Keratinocyte (primary cell): ENCODE measurements at regions not wholly inside any gene's neighbourhood (a gene's known extent, or its start where the extent isn't known, plus 50 kb on each side); places are given as distances from the start of the nearest gene placed in this dataset.

Source experiments
- DNase-seq: peaks from one replicate; pipeline ENCODE4 v3.0.0-alpha.2; 2011; ENCODE audit warnings: low read depth, missing footprints, low spot score
- FAIRE-seq: peaks from 2 replicates; lab custom pipeline; 2011; peaks lifted over from hg19 to GRCh38; lab: Jason Lieb, UNC
- H2AFZ ChIP-seq: 2 replicates; pipeline ENCODE4 v1.6.0; 2012; ENCODE audit warnings: low read length, control low read depth, inconsistent platforms; ENCODE audit not compliant: control insufficient read depth
- H3K27ac ChIP-seq: 2 replicates; pipeline ENCODE4 v1.5.1; 2011; ENCODE audit warnings: low read length; ENCODE audit not compliant: control insufficient read depth, insufficient read depth
- H3K27me3 ChIP-seq: 3 replicates; pipeline ENCODE4 v1.6.0; 2011; ENCODE audit warnings: low read length; ENCODE audit not compliant: control insufficient read depth, insufficient read depth; ENCODE audit errors: extremely low read depth
- H3K36me3 ChIP-seq, 2 experiments: 2 replicates in 1 of 2; 3 replicates in 1 of 2; pipeline ENCODE4 v1.5.1; 2011; ENCODE audit warnings: low read length in 2 of 2, mild to moderate bottlenecking in 1 of 2; ENCODE audit not compliant: control insufficient read depth in 2 of 2, insufficient read depth in 2 of 2; ENCODE audit errors: extremely low read depth in 1 of 2
- H3K4me1 ChIP-seq: 3 replicates; pipeline ENCODE4 v1.5.1; 2011; ENCODE audit warnings: low read length; ENCODE audit not compliant: control insufficient read depth, insufficient read depth; ENCODE audit errors: extremely low read depth
- H3K4me2 ChIP-seq: 3 replicates; pipeline ENCODE4 v1.6.0; 2011; ENCODE audit warnings: low read depth, low read length; ENCODE audit not compliant: control insufficient read depth, insufficient read depth; ENCODE audit errors: extremely low read depth
- H3K4me3 ChIP-seq, 3 experiments: fragments of 200-600 bp in 1 of 3; sonication (generic) in 1 of 3; 2 replicates in 2 of 3; 3 replicates in 1 of 3; pipeline ENCODE4 v1.5.1; 2011 to 2016; ENCODE audit warnings: low read length in 3 of 3, mild to moderate bottlenecking in 3 of 3, control low read depth in 2 of 3, inconsistent platforms in 1 of 3, low read depth in 1 of 3, mixed read lengths in 1 of 3, mixed run types in 1 of 3, moderate library complexity in 1 of 3; ENCODE audit not compliant: control insufficient read depth in 2 of 3, insufficient read depth in 2 of 3; ENCODE audit errors: extremely low read depth in 1 of 3
- H3K79me2 ChIP-seq: 2 replicates; pipeline ENCODE4 v1.6.0; 2012; ENCODE audit warnings: low read length; ENCODE audit not compliant: control insufficient read depth, insufficient read depth
- H3K9ac ChIP-seq: 3 replicates; pipeline ENCODE4 v1.6.0; 2011; ENCODE audit warnings: low read length; ENCODE audit not compliant: control insufficient read depth, insufficient read depth; ENCODE audit errors: extremely low read depth
- H3K9me1 ChIP-seq: 3 replicates; pipeline ENCODE4 v1.6.0; 2011; ENCODE audit warnings: low read length; ENCODE audit not compliant: control insufficient read depth, insufficient read depth; ENCODE audit errors: extremely low read depth
- H3K9me3 ChIP-seq: 2 replicates; pipeline ENCODE4 v1.5.1; 2012; ENCODE audit warnings: low read depth, low read length; ENCODE audit not compliant: control insufficient read depth
- H4K20me1 ChIP-seq: 3 replicates; pipeline ENCODE4 v1.6.0; 2011; ENCODE audit warnings: low read length; ENCODE audit not compliant: control insufficient read depth, insufficient read depth; ENCODE audit errors: extremely low read depth
- CTCF ChIP-seq, 3 experiments: IDR thresholded peaks in 1 of 3; conservative IDR thresholded peaks in 1 of 3; optimal IDR thresholded peaks in 1 of 3; 2 replicates in 2 of 3; 3 replicates in 1 of 3; pipeline versions ENCODE3 to v1.5.1; 2011; ENCODE audit warnings: low read length in 3 of 3, mild to moderate bottlenecking in 3 of 3, moderate library complexity in 2 of 3, control low read depth in 1 of 3, inconsistent platforms in 1 of 3; ENCODE audit not compliant: insufficient read depth in 2 of 3; ENCODE audit errors: extremely low read depth in 1 of 3
- EZH2 ChIP-seq: IDR thresholded peaks from one replicate; pipeline ENCODE4 v1.6.1; 2012; ENCODE audit warnings: inconsistent platforms, mild to moderate bottlenecking, low read length, moderate library complexity
- dilution Hi-C: fragments of 300-500 bp; cut with MboI; formaldehyde crosslinking; loops from one replicate; pipeline ENCODE4 v1.7.0; 2020; ENCODE audit warnings: low sequenced_read_pairs; ENCODE audit not compliant: extremely low pct_ligation_motif_present

- no peak overlapping the region for H3K4me3 ChIP-seq
- dilution Hi-C loops: no loop called here
- H4K20me1 ChIP-seq: no peaks in the 10 kb centered on the region
- FAIRE-seq (no peak), DNase-seq (no peak)
- no peaks in the 10 kb centered on the region for H3K27me3 ChIP-seq
- H3K4me2 ChIP-seq: no peak overlapping the region
- H3K27ac ChIP-seq: no peak overlapping the region
- TF ChIP-seq CTCF (optimal IDR thresholded peaks at IDR 0.05 in 1 of 3, IDR thresholded peaks at IDR 0.05 in 1 of 3, conservative IDR thresholded peaks at IDR 0.05 in 1 of 3; ENCODE audit: extremely low read depth in 1 of 3, insufficient read depth in 2 of 3, low read length in 3 of 3) (no peak), EZH2 (no peak)
- H3K9ac ChIP-seq: no peak overlapping the region
- no peaks in the 10 kb centered on the region for H3K36me3 ChIP-seq
- H2AFZ ChIP-seq: no peak overlapping the region
- no peaks in the 10 kb centered on the region for H3K9me1 ChIP-seq
- H3K79me2 ChIP-seq: no peaks in the 10 kb centered on the region
- H3K9me3 ChIP-seq: no peaks in the 10 kb centered on the region
- no peaks in the 10 kb centered on the region for H3K4me1 ChIP-seq
These were observed 399.5 kb upstream of the MIR17HG start for GRCh38 chr13:90947976-90948375.

GRCh38 chr13:90950160-90950559 lies 397.3 kb upstream of the MIR17HG start:
- no peaks in the 10 kb centered on the region for H3K79me2 ChIP-seq
- no peaks in the 10 kb centered on the region for H3K9me3 ChIP-seq
- TF ChIP-seq CTCF (optimal IDR thresholded peaks at IDR 0.05 in 1 of 3, IDR thresholded peaks at IDR 0.05 in 1 of 3, conservative IDR thresholded peaks at IDR 0.05 in 1 of 3; ENCODE audit: extremely low read depth in 1 of 3, insufficient read depth in 2 of 3, low read length in 3 of 3) (no peak), EZH2 (no peak)
- FAIRE-seq (no peak), DNase-seq (no peak)
- no peaks in the 10 kb centered on the region for H3K4me1 ChIP-seq
- H3K4me3 ChIP-seq: no peak overlapping the region
- no peak overlapping the region for H3K27ac ChIP-seq
- H4K20me1 ChIP-seq: no peaks in the 10 kb centered on the region
- no peaks in the 10 kb centered on the region for H3K36me3 ChIP-seq
- no peak overlapping the region for H3K4me2 ChIP-seq
- H2AFZ ChIP-seq: no peak overlapping the region
- dilution Hi-C loops: no loop called here
- H3K9me1 ChIP-seq: no peaks in the 10 kb centered on the region
- H3K27me3 ChIP-seq: no peaks in the 10 kb centered on the region
- no peak overlapping the region for H3K9ac ChIP-seq
